ENCODE measurements at regions not wholly inside any gene's neighbourhood (a gene's known extent, or its start where the extent isn't known, plus 50 kb on each side); places are given as distances from the start of the nearest gene placed in this dataset.

GRCh38 chr4:19262467-19262866 lies 989.2 kb upstream of the SLIT2 start:
- no peak overlapping the region for H3K4me3 Mint-ChIP-seq
- H3K36me3 Mint-ChIP-seq = peaks cover 0 to 9% (median 8%) of the 10 kb centered on the region in 3 donors
- H3K4me1 Mint-ChIP-seq = no peaks in the 10 kb centered on the region
- no peaks in the 10 kb centered on the region for H3K27me3 Mint-ChIP-seq (ENCODE audit: low read depth in 3 of 3)
- no peak for DNase-seq
- H3K27ac Mint-ChIP-seq = no peak overlapping the region
- H3K9me3 Mint-ChIP-seq = peaks cover 4 to 40% (median 17%) of the 10 kb centered on the region in 6 donors

- Mint-ChIP-seq H3K36me3 (peaks cover 0 to 2% (median 0%) of the 10 kb centered on the region in 3 donors), H3K27me3 (ENCODE audit: low read depth in 3 of 3) (no peaks in the 10 kb centered on the region), H3K27ac (no peak overlapping the region), H3K4me3 (no peak overlapping the region), H3K9me3 (peaks cover 4 to 46% (median 24%) of the 10 kb centered on the region in 6 donors), H3K4me1 (no peaks in the 10 kb centered on the region)
- DNase-seq = no peak
Measured at GRCh38 chr4:19260346-19260745, 991.4 kb upstream of the SLIT2 start.

- no peak overlapping the region for H3K27ac Mint-ChIP-seq
- H3K9me3 Mint-ChIP-seq = peaks cover 3 to 48% (median 23%) of the 10 kb centered on the region in 6 donors
- no peak overlapping the region for H3K4me3 Mint-ChIP-seq
- H3K4me1 Mint-ChIP-seq = no peaks in the 10 kb centered on the region
- H3K36me3 Mint-ChIP-seq = no peaks in the 10 kb centered on the region
- no peak for DNase-seq
- H3K27me3 Mint-ChIP-seq (ENCODE audit: low read depth in 3 of 3) = no peaks in the 10 kb centered on the region
Measured at GRCh38 chr4:19259920-19260319, 991.8 kb upstream of the SLIT2 start.

- Mint-ChIP-seq H3K27me3 (ENCODE audit: low read depth in 3 of 3) (no peaks in the 10 kb centered on the region), H3K4me3 (no peak overlapping the region), H3K4me1 (no peaks in the 10 kb centered on the region), H3K9me3 (peaks cover 9 to 57% (median 28%) of the 10 kb centered on the region in 6 donors), H3K27ac (no peak overlapping the region), H3K36me3 (no peaks in the 10 kb centered on the region)
- DNase-seq = no peak
Measured at GRCh38 chr4:19256823-19257222, 994.9 kb upstream of the SLIT2 start.

DNA sequence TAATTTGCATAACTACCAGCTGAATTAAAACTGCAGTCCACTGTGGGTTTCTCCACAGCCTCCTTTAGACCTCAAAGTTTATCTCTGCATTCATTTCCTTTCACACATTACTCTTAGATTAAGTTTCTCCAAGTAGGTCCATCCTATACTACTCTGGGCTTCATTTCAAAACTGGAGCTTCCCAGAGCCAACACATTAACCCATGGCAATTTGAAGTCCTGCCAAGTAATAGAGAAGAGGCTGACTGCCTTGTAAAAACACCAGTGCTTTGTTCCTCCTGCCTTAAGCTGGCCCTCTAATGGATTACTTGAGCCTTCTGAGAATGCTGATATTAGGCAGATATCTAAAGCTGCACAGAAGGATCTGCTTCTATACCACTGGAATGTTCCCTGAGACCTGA lies 997.2 kb upstream of the SLIT2 start:
- Mint-ChIP-seq H3K4me1 (no peaks in the 10 kb centered on the region), H3K27ac (no peak overlapping the region), H3K9me3 (peaks cover 20 to 66% (median 35%) of the 10 kb centered on the region in 6 donors), H3K36me3 (no peaks in the 10 kb centered on the region), H3K4me3 (no peak overlapping the region), H3K27me3 (ENCODE audit: low read depth in 3 of 3) (peaks cover 0 to 1% (median 0%) of the 10 kb centered on the region in 3 donors)
- no peak for DNase-seq

DNA sequence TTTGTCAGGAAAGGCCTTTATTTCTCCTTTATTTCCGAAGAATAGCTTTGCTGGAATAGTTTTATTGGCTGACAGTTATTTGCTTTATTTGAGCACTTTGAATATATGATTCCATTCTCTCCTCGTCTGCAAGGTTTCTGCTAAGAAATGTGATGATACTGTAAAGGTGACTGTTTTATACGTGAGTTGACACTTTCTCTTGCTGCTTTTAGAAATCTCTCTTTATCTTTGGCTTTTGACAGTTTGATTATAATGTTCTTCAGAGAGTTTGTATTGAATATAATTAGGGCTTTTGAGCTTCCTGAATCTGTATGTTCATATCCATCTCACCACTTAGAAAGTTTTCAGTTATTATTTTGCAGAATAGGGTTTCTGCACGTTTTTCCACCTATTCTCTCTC lies 1003.7 kb upstream of the SLIT2 start:
- Mint-ChIP-seq H3K36me3 (no peaks in the 10 kb centered on the region), H3K27ac (no peak overlapping the region), H3K4me1 (no peaks in the 10 kb centered on the region), H3K4me3 (no peak overlapping the region), H3K27me3 (ENCODE audit: low read depth in 3 of 3) (peaks cover 0 to 3% (median 0%) of the 10 kb centered on the region in 3 donors), H3K9me3 (peaks cover 13 to 57% (median 26%) of the 10 kb centered on the region in 6 donors)
- no peak for DNase-seq

- no peak overlapping the region for H3K4me3 Mint-ChIP-seq
- no peak overlapping the region for H3K27ac Mint-ChIP-seq
- no peaks in the 10 kb centered on the region for H3K4me1 Mint-ChIP-seq
- H3K9me3 Mint-ChIP-seq = peaks cover 1 to 33% (median 13%) of the 10 kb centered on the region in 6 donors
- no peaks in the 10 kb centered on the region for H3K36me3 Mint-ChIP-seq
- no peak for DNase-seq
- peaks cover 0 to 1% (median 0%) of the 10 kb centered on the region in 3 donors for H3K27me3 Mint-ChIP-seq (ENCODE audit: low read depth in 3 of 3)
Measured at GRCh38 chr4:19241895-19242294, 1009.8 kb upstream of the SLIT2 start.

GRCh38 chr4:19239565-19239964 lies 1012.1 kb upstream of the SLIT2 start:
- peaks cover 0 to 1% (median 0%) of the 10 kb centered on the region in 3 donors for H3K27me3 Mint-ChIP-seq (ENCODE audit: low read depth in 3 of 3)
- H3K9me3 Mint-ChIP-seq = peaks cover 1 to 34% (median 13%) of the 10 kb centered on the region in 6 donors
- DNase-seq = no peak
- no peak overlapping the region for H3K27ac Mint-ChIP-seq
- H3K4me1 Mint-ChIP-seq = no peaks in the 10 kb centered on the region
- no peak overlapping the region for H3K4me3 Mint-ChIP-seq
- no peaks in the 10 kb centered on the region for H3K36me3 Mint-ChIP-seq

DNA sequence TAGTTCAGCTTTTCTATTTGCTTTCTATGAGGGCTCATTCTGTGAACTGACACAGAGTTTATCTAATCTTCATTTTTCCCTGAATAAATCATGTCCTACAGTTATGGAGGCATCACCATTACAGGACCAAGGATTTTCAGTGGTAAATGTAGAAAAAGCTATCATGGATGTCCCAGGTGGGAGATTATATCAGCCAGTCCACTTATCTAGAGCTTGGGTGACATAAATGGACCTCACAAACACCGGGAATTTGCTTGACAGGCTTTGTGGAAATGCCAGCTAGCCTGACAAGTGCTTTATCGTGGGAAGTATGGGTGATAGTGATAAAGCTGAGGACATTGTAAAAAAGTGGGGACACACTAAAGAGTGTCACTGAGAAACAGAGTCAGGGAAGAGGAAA lies 1015.2 kb upstream of the SLIT2 start:
- Mint-ChIP-seq H3K27me3 (ENCODE audit: low read depth in 3 of 3) (no peaks in the 10 kb centered on the region), H3K36me3 (no peaks in the 10 kb centered on the region), H3K4me1 (no peaks in the 10 kb centered on the region), H3K27ac (no peak overlapping the region), H3K9me3 (peaks cover 4 to 25% (median 16%) of the 10 kb centered on the region in 6 donors), H3K4me3 (no peak overlapping the region)
- DNase-seq = no peak

- H3K4me1 Mint-ChIP-seq = no peaks in the 10 kb centered on the region
- DNase-seq = no peak
- H3K4me3 Mint-ChIP-seq = no peak overlapping the region
- H3K36me3 Mint-ChIP-seq = no peaks in the 10 kb centered on the region
- peaks cover 3 to 29% (median 18%) of the 10 kb centered on the region in 6 donors for H3K9me3 Mint-ChIP-seq
- H3K27ac Mint-ChIP-seq = no peak overlapping the region
- no peaks in the 10 kb centered on the region for H3K27me3 Mint-ChIP-seq (ENCODE audit: low read depth in 3 of 3)
Measured at GRCh38 chr4:19230906-19231545, 1020.7 kb upstream of the SLIT2 start.

DNA sequence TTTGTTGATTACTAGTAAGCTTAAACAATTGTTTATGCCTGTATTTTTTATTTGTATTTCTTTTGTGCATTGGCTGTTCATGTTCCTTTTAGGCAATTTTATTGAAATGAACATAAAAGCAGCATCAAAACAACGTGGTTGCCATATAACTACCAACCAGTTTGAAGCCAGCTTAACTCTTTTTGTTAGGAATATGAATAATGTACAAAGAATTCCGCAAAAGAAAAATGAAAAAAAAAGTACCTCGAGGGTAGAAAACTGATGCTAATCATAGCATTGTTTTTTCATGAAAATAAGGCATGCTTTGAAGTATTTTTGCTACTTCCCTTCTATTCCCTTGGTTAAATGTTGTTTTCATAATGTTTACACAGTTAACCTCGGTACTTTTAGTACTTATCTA lies 1024.0 kb upstream of the SLIT2 start:
- no peak for DNase-seq
- Mint-ChIP-seq H3K4me1 (no peaks in the 10 kb centered on the region), H3K36me3 (no peaks in the 10 kb centered on the region), H3K27me3 (ENCODE audit: low read depth in 3 of 3) (no peaks in the 10 kb centered on the region), H3K4me3 (no peak overlapping the region), H3K27ac (no peak overlapping the region), H3K9me3 (peaks cover 0 to 28% (median 8%) of the 10 kb centered on the region in 6 donors)

DNA sequence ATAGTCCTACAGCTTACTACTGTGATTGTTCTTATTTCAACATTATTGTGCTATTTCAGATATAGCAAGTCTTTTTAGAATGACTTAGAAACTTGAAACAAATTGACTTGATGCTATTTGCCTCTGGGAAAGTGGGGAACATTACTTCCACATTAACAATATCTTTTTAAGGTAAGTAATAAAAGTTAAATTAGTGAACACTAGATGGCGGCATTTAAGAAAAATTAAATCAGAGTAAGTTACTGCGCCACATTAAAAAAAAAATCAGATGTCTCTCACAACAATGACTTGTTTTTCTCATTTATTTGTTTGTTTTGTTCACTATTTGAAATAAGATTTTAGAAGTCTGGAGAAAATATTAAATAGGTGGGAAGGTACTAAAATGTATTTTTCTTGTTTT lies 1026.9 kb upstream of the SLIT2 start:
- Mint-ChIP-seq H3K36me3 (no peaks in the 10 kb centered on the region), H3K4me1 (no peaks in the 10 kb centered on the region), H3K4me3 (no peak overlapping the region), H3K27me3 (ENCODE audit: low read depth in 3 of 3) (no peaks in the 10 kb centered on the region), H3K9me3 (peaks cover 1 to 15% (median 6%) of the 10 kb centered on the region in 6 donors), H3K27ac (no peak overlapping the region)
- DNase-seq = no peak

DNA sequence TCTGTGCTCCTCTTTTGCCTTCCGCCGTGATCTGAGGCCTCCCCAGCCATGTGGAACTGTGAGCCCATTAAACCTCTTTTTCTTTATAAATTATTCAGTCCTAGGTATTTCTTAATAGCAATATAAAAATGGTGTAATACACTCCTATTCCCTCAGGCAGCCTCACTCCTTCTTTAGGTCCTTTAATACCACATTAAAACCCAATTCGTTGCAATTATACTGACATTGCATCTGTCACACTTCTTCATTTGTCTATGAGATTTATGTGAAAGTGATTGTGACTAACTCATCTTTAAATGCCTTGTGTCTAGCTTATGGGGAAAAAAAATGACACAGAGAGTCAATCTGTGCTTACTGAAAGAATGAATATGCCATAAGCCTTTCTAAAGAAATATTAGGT lies 1035.2 kb upstream of the SLIT2 start:
- peaks cover 0 to 13% (median 3%) of the 10 kb centered on the region in 6 donors for H3K9me3 Mint-ChIP-seq
- no peaks in the 10 kb centered on the region for H3K36me3 Mint-ChIP-seq
- no peak overlapping the region for H3K27ac Mint-ChIP-seq
- H3K27me3 Mint-ChIP-seq (ENCODE audit: low read depth in 3 of 3) = no peaks in the 10 kb centered on the region
- no peak overlapping the region for H3K4me3 Mint-ChIP-seq
- no peak for DNase-seq
- H3K4me1 Mint-ChIP-seq = no peaks in the 10 kb centered on the region

GRCh38 chr4:19214591-19215186 lies 1037.0 kb upstream of the SLIT2 start:
- DNase-seq = no peak
- Mint-ChIP-seq H3K4me1 (no peaks in the 10 kb centered on the region), H3K27me3 (ENCODE audit: low read depth in 3 of 3) (no peaks in the 10 kb centered on the region), H3K27ac (no peak overlapping the region), H3K9me3 (peaks cover 0 to 23% (median 7%) of the 10 kb centered on the region in 6 donors), H3K4me3 (no peak overlapping the region), H3K36me3 (no peaks in the 10 kb centered on the region)

- Mint-ChIP-seq H3K4me3 (no peak overlapping the region), H3K27ac (no peak overlapping the region), H3K9me3 (peaks cover 0 to 28% (median 9%) of the 10 kb centered on the region in 6 donors), H3K27me3 (ENCODE audit: low read depth in 3 of 3) (no peaks in the 10 kb centered on the region), H3K36me3 (no peaks in the 10 kb centered on the region), H3K4me1 (no peaks in the 10 kb centered on the region)
- DNase-seq = no peak
Measured at GRCh38 chr4:19213388-19213787, 1038.3 kb upstream of the SLIT2 start.

Measured in immature natural killer cell (primary cell).